ENCODE measurements at regions not wholly inside any gene's neighbourhood (a gene's known extent, or its start where the extent isn't known, plus 50 kb on each side); places are given as distances from the start of the nearest gene placed in this dataset.

GRCh38 chr10:62514079-62514693, 140.0 kb downstream of the ZNF365 start:
- ATAC-seq (no peak), DNase-seq (no peak)
- Mint-ChIP-seq H3K9me3 (no peaks in the 10 kb centered on the region), H3K4me1 (peaks cover 13% of the 10 kb centered on the region), H3K4me3 (no peak overlapping the region), H3K27me3 (peaks cover 9% of the 10 kb centered on the region), H3K27ac (no peak overlapping the region)

GRCh38 chr10:62517252-62517651, 143.1 kb downstream of the ZNF365 start:
- Mint-ChIP-seq H3K27ac (no peak overlapping the region), H3K27me3 (peaks cover 9% of the 10 kb centered on the region), H3K4me1 (peaks cover under 1% of the 10 kb centered on the region), H3K9me3 (no peaks in the 10 kb centered on the region), H3K4me3 (no peak overlapping the region)
- DNase-seq, result no peak
- ATAC-seq, result no peak

GRCh38 chr10:62527019-62527827, 153.1 kb downstream of the ZNF365 start:
- Mint-ChIP-seq H3K27ac (peak overlapping the region; percentile 79 to 87), H3K4me1 (peaks cover 35% of the 10 kb centered on the region), H3K4me3 (peak overlapping the region; percentile 43 to 64), H3K27me3 (no peaks in the 10 kb centered on the region), H3K9me3 (peaks cover 22 to 35% of the 10 kb centered on the region in 2 donors)
- peak; percentile 10 to 11 for DNase-seq
- ATAC-seq, result peak; percentile 1

GRCh38 chr10:62528441-62528840, 154.3 kb downstream of the ZNF365 start:
- peak; percentile 100 for ATAC-seq
- no peak for DNase-seq
- H3K27me3 Mint-ChIP-seq, result no peaks in the 10 kb centered on the region
- H3K4me3 Mint-ChIP-seq, result peak overlapping the region; percentile 43 to 64
- peaks cover 35% of the 10 kb centered on the region for H3K4me1 Mint-ChIP-seq
- peak overlapping the region; percentile 1 to 6 for H3K27ac Mint-ChIP-seq
- peaks cover 18 to 26% of the 10 kb centered on the region in 2 donors for H3K9me3 Mint-ChIP-seq

- Mint-ChIP-seq H3K9me3 (peaks cover 17 to 23% of the 10 kb centered on the region in 2 donors), H3K4me3 (no peak overlapping the region), H3K27me3 (no peaks in the 10 kb centered on the region), H3K4me1 (peaks cover 35% of the 10 kb centered on the region), H3K27ac (peak overlapping the region in 1 of 2 donors; percentile 32)
- ATAC-seq (no peak), DNase-seq (no peak)
Observed at GRCh38 chr10:62529396-62529795, 155.2 kb downstream of the ZNF365 start.

- ATAC-seq, result no peak
- Mint-ChIP-seq H3K9me3 (no peaks in the 10 kb centered on the region), H3K27me3 (no peaks in the 10 kb centered on the region), H3K4me1 (peaks cover 11% of the 10 kb centered on the region), H3K27ac (no peak overlapping the region), H3K4me3 (no peak overlapping the region)
- no peak for DNase-seq
Observed at GRCh38 chr10:62534031-62534430, 159.9 kb downstream of the ZNF365 start.

- ATAC-seq, result no peak
- Mint-ChIP-seq H3K4me3 (no peak overlapping the region), H3K9me3 (peaks cover 0 to 4% of the 10 kb centered on the region in 2 donors), H3K4me1 (no peaks in the 10 kb centered on the region), H3K27ac (no peak overlapping the region), H3K27me3 (no peaks in the 10 kb centered on the region)
- no peak for DNase-seq
Observed at GRCh38 chr10:62538606-62539005, 164.4 kb downstream of the ZNF365 start.

GRCh38 chr10:62540389-62540788, 166.2 kb downstream of the ZNF365 start:
- H3K4me1 Mint-ChIP-seq, result no peaks in the 10 kb centered on the region
- peaks cover 0 to 4% of the 10 kb centered on the region in 2 donors for H3K9me3 Mint-ChIP-seq
- H3K27ac Mint-ChIP-seq, result no peak overlapping the region
- ATAC-seq (no peak), DNase-seq (no peak)
- H3K4me3 Mint-ChIP-seq, result no peak overlapping the region
- no peaks in the 10 kb centered on the region for H3K27me3 Mint-ChIP-seq

GRCh38 chr10:62541811-62542210, 167.6 kb downstream of the ZNF365 start:
- Mint-ChIP-seq H3K27me3 (no peaks in the 10 kb centered on the region), H3K27ac (no peak overlapping the region), H3K4me1 (no peaks in the 10 kb centered on the region), H3K4me3 (no peak overlapping the region), H3K9me3 (peaks cover 0 to 4% of the 10 kb centered on the region in 2 donors)
- ATAC-seq (no peak), DNase-seq (no peak)

- Mint-ChIP-seq H3K27ac (no peak overlapping the region), H3K27me3 (no peaks in the 10 kb centered on the region), H3K4me3 (no peak overlapping the region), H3K9me3 (peaks cover 0 to 4% of the 10 kb centered on the region in 2 donors), H3K4me1 (no peaks in the 10 kb centered on the region)
- ATAC-seq (no peak), DNase-seq (no peak)
Observed at GRCh38 chr10:62543571-62544355, 169.6 kb downstream of the ZNF365 start.

GRCh38 chr10:62545160-62546066, 171.2 kb downstream of the ZNF365 start:
- Mint-ChIP-seq H3K4me1 (no peaks in the 10 kb centered on the region), H3K27me3 (no peaks in the 10 kb centered on the region), H3K4me3 (no peak overlapping the region), H3K27ac (no peak overlapping the region), H3K9me3 (peaks cover 0 to 4% of the 10 kb centered on the region in 2 donors)
- DNase-seq, result no peak
- ATAC-seq, result no peak

GRCh38 chr10:62548686-62549085, 174.5 kb downstream of the ZNF365 start:
- Mint-ChIP-seq H3K4me3 (no peak overlapping the region), H3K27ac (no peak overlapping the region), H3K9me3 (no peaks in the 10 kb centered on the region), H3K4me1 (no peaks in the 10 kb centered on the region), H3K27me3 (no peaks in the 10 kb centered on the region)
- ATAC-seq, result no peak
- no peak for DNase-seq

GRCh38 chr10:62550173-62550572, 176.0 kb downstream of the ZNF365 start:
- Mint-ChIP-seq H3K4me3 (no peak overlapping the region), H3K4me1 (no peaks in the 10 kb centered on the region), H3K9me3 (no peaks in the 10 kb centered on the region), H3K27ac (no peak overlapping the region), H3K27me3 (no peaks in the 10 kb centered on the region)
- no peak for DNase-seq
- ATAC-seq, result no peak

- H3K9me3 Mint-ChIP-seq, result no peaks in the 10 kb centered on the region
- DNase-seq (peak; percentile 7 to 11), ATAC-seq (peak; percentile 56)
- peak overlapping the region in 1 of 2 donors; percentile 65 for H3K27ac Mint-ChIP-seq
- no peaks in the 10 kb centered on the region for H3K4me1 Mint-ChIP-seq
- peaks cover 8% of the 10 kb centered on the region for H3K27me3 Mint-ChIP-seq
- H3K4me3 Mint-ChIP-seq, result no peak overlapping the region
Observed at GRCh38 chr10:62554632-62555199, 180.5 kb downstream of the ZNF365 start.
